Middle frontal gyrus (tissue), 1 donor: ENCODE measurements at regions not wholly inside any gene's neighbourhood (a gene's known extent, or its start where the extent isn't known, plus 50 kb on each side); places are given as distances from the start of the nearest gene placed in this dataset.
"Not testable (repeated sequence)": the region's sequence is repeated elsewhere in the genome, so short reads cannot be mapped to it uniquely, and the experiment has no call there.

Experiments
- DNase-seq: peaks from one replicate; pipeline ENCODE4 v3.0.0-alpha.2; 2015; ENCODE audit warnings: low spot score; ENCODE audit errors: extremely low spot score

GRCh38 chr2:194319222-194319992 lies 1337.6 kb upstream of the SLC39A10 start:
- no peak for DNase-seq

DNA sequence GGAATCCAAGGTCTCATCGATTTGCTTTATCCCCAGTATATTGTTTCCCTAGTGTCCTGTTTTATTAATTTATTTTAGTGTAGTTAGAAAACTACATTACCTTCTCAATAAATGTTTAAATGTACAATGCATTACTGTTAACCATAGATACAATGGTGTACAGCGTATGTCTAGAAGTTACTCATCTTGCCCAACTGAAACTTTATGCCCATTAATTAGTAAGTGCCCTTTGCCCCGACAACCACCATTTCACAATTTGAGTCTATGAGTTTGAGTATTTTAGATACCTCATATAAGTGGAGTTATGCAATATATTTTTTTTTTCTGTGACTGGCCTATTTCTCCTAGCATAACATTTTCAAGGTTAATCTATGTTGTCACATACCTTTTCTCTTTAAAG lies 1343.0 kb upstream of the SLC39A10 start:
- no peak for DNase-seq

GRCh38 chr2:194304191-194304590 lies 1352.8 kb upstream of the SLC39A10 start:
- DNase-seq: no peak

DNA sequence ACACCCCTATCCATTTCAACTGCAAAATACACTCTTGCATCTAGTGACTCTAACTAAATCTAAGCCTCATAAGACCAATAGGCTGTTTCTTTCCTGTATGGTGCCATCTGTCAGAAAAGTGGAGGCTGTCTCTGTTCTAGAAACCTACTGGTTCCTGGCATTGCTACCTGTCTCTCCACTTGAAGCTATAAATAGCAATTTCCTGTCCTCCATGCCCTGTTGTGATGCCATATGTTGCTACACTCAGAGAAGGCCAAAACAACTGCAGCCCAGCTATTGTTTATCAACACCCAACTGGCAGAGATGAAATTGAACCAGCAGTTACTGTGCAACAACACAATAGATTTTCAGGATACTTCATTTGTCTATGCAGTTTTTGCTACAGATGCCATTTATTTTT lies 1355.1 kb upstream of the SLC39A10 start:
- no peak for DNase-seq

- DNase-seq: no peak
Measured at GRCh38 chr2:194294156-194294555, 1362.9 kb upstream of the SLC39A10 start.

DNA sequence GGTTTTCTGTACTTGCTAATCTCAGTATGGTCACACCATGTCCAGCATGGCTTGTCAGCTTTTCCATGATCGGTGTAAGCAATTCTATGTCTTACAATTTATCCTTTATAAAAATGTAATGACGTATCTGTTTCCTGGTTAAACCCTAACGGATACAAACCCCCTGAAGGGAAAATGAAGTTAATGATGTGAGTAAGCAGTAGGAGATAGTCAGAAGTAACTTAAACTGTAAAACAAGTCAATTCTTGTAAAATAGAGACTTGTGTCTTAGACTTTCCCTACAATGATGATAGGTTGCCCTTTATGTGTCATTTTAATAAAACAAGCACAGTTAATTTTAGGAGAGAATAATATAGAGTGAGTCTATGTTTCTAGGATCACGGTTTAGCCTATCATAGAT lies 1365.9 kb upstream of the SLC39A10 start:
- DNase-seq: no peak

DNA sequence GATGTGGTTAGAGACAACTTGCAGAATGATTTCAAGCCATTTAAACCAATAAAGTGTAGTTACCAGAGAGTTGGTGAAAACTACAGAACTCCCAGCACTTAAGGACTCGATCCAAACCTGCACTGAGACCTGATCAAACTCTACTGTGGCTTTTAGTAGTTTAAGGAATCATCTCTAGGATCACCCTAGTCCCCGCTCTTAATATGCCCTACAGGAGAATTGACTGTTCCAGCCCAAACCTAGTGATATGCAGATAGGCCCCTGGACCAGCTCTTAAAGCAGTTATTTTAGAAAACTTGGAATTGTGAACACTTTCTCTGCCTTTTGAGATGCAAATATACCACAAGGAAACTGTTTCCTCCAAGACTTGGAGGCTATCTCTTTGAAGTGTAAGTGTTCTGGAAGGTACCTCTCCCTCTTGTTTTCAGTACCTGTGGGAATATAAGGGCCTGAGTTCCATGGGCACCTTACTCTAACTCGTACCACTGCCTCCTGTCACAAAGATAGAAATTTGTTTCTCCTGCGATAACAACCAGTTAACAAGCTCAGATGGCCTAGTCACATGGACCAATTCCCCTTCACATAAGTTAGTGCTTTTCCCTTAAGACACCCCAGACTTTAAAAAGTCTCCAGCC lies 1367.2 kb upstream of the SLC39A10 start:
- no peak for DNase-seq

GRCh38 chr2:194276667-194277066 lies 1380.4 kb upstream of the SLC39A10 start:
- DNase-seq: not testable (repeated sequence)

DNA sequence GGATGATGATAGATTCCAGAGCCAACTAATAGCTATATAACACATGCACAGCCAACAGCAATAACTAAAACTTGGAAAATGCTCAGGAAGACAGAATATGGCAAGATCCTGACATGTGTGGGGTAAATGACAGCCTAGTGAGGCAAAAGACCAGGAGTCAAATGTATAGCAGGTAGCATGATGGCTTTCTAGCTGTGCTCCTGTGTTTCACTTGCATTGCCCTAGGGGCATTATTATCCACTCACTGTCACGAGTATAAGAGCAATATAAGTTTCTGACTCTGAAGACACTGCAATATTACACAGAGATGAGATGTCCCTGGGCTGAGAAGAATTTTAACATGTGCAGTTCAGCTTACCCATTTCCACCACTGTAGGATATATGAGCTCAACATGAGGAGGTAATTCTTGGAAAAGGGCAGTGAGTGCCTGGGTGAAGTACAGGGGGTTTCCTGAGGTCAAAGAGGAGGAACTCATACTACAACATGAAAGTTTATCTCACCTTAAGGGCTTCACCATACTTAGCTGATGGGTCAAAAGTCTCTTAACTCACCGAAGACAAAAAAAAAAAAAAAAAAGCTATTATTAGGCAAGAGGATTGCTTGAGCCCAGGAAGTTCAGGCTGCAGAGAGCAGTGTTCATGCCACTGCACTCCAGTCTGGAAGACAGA lies 1385.6 kb upstream of the SLC39A10 start:
- no peak for DNase-seq

GRCh38 chr2:194270648-194271047 lies 1386.4 kb upstream of the SLC39A10 start:
- DNase-seq: no peak

- DNase-seq: no peak
Measured at GRCh38 chr2:194264586-194264985, 1392.4 kb upstream of the SLC39A10 start.

- no peak for DNase-seq
Measured at GRCh38 chr2:194260185-194260584, 1396.8 kb upstream of the SLC39A10 start.

- DNase-seq: no peak
Measured at GRCh38 chr2:194257095-194257494, 1399.9 kb upstream of the SLC39A10 start.

DNA sequence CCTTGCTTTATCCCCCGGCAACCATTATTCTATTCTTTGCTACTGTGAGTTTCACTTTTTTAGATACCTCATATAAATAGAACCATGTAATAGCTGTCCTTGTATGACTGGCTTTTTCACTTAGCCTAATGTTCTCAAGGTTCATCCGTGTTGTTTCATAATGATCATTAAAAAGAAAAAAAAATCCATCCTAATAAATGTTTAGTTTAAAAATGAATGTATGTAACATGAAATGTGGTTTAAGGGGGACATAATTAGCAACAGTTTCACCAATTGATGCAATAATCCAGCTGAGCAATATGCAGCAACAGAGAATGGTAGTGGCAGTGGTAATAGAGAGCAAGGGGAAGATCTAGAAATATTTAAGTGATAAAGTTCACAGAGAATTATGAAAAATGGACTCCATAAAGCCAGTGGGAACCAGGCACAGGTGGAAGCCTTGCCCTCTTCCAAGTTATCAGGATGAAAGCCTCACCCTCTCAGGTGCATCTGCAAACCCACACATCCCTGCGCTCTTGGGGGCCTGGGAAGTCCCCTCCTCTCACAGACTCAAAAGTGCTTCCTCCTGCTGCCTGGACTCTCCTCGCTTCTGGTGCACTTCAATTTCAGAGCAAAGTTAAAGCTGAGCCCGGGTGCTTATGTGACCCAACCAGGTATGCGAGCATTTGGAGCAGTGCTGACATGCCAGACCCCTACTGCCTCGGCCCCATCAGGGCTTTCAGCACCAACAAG lies 1403.3 kb upstream of the SLC39A10 start:
- no peak for DNase-seq

DNA sequence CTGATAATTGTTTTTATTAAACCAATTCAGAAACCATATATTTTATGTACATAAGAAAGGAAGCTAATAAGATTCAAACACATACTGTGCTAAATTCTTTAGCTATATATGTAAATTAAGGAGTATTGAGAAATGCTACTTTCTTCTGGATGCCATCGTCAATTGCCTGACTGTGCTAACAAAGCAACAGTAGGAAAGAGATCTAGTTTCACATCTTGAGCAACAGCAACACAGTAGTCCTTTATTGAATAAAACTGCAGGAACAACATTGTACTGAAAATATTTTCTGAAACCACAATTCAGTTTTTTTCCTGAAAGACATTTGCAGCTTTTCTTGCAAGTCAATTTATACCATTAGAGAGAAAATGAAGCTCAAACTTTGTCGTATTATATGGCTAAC lies 1404.9 kb upstream of the SLC39A10 start:
- DNase-seq: no peak

GRCh38 chr2:194232600-194232999 lies 1424.4 kb upstream of the SLC39A10 start:
- DNase-seq: no peak

DNA sequence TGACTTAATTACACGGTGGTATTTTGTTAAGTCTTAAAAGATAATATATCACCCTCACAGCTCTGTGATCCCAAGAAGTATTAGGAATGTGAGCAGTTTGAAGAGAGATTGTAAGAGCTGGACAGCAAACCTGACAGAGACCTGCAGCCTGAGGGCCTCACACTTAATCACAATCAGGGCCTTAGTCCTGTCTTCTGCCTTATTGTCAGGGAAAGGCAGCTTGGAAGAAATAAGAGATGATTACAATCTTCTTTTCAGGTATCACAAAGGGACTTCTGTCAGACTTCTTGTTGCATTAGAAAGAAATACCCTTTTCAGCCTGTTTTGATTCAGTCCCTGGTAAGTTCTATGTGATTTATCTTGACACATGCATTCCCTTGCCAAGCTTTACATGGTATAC lies 1433.8 kb upstream of the SLC39A10 start:
- no peak for DNase-seq

DNA sequence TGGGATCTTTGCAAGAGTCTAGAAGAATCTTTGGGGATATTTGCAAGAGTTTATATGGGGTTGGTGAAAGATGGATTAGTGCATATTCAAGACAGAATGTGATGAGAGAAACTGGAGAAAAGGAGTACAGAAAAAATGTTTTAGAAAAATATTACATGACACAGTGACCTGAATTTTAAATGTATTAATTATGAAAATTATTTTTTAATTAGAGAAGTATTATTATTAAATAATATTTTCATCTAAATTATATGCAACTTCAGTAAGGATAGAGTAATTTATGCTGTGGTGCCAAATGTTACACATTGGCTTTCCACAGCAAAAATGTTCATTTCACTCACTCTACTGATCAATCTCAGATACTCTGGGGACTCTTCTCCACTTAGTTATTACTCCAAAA lies 1442.8 kb upstream of the SLC39A10 start:
- no peak for DNase-seq

DNA sequence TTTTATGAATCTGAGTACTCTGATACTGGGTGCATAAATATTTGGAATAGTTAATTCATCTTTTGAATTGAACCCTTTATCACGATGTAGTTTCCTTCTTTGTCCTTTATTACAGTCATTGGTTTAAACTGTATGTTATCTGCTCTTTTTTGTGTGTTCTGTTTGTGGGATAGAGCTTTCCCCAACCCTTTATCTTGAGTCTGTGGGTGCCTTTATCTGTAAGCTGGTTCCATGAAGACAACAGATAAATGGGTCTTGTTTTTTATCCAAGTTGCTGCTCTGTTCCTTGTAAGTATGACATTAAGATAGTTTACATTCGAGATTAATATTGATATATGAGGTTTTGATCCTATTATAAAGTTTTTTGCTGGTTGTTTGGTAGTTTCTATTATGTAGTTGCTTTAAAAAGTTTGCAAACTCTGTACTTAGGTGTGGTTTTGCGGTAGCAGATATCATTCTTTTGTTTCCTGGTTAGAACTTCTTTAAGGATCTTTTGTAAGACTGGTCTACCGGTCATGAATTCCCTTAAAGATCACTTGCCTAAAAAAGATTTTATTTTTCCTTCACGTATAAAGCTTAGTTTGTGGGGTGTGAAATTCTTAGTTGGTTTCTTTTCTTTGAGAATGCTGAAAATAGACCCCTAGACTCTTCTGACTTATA lies 1451.3 kb upstream of the SLC39A10 start:
- DNase-seq: no peak

GRCh38 chr2:194203898-194204297 lies 1453.1 kb upstream of the SLC39A10 start:
- no peak for DNase-seq

- DNase-seq: no peak
Measured at GRCh38 chr2:194182888-194183287, 1474.1 kb upstream of the SLC39A10 start.
